SK-N-SH (cell line): ENCODE measurements at regions not wholly inside any gene's neighbourhood (a gene's known extent, or its start where the extent isn't known, plus 50 kb on each side); places are given as distances from the start of the nearest gene placed in this dataset.

ENCODE experiments used
- CTCF ChIA-PET: fragments of 300-600, 350-600 bp; formaldehyde crosslinking; extraction: SDS; loops from one replicate; lab custom pipeline; 2021; lab: Yijun Ruan, JAX
- POLR2A ChIA-PET: fragments of 350-600 bp; sonication (Branson Sonifier 250); formaldehyde crosslinking; extraction: SDS; loops from one replicate; lab custom pipeline; 2020; ENCODE audit warnings: antibody characterized with exemption, inconsistent platforms; lab: Yijun Ruan, JAX
- DNase-seq: peaks from one replicate; pipeline ENCODE4 v3.0.0; 2012
- H2AFZ ChIP-seq: fragments of 200-600 bp; sonication (generic); 2 replicates; pipeline ENCODE4 v1.8.1; 2016; ENCODE audit warnings: antibody characterized with exemption, mild to moderate bottlenecking, low read depth
- H3F3A ChIP-seq: fragments of 200-600 bp; sonication (generic); replicated peaks from 2 replicates; pipeline ENCODE3; 2016; ENCODE audit warnings: antibody characterized with exemption, mild to moderate bottlenecking; ENCODE audit not compliant: insufficient read depth
- H3K27ac ChIP-seq, 2 experiments: fragments of 200-500 bp in 1 of 2; fragments of 200-600 bp in 1 of 2; sonication (Bioruptor generic) in 1 of 2; sonication (generic), shearing (Covaris generic) in 1 of 2; 2 replicates each; pipeline versions ENCODE4 v1.5.1 to v1.6.1; 2014 to 2016; ENCODE audit warnings: low read depth in 2 of 2, inconsistent platforms in 1 of 2, low read length in 1 of 2, mild to moderate bottlenecking in 1 of 2, mixed read lengths in 1 of 2
- H3K27me3 ChIP-seq: fragments of 200-600 bp; sonication (generic), shearing (Covaris generic); 2 replicates; pipeline ENCODE4 v1.6.1; 2016; ENCODE audit warnings: mixed run types; ENCODE audit not compliant: insufficient read depth
- H3K36me3 ChIP-seq, 2 experiments: fragments of 200-500 bp in 1 of 2; fragments of 200-600 bp in 1 of 2; sonication (Bioruptor generic) in 1 of 2; sonication (generic) in 1 of 2; replicated peaks in 1 of 2; 2 replicates each; pipeline versions ENCODE3 to v1.5.1; 2014 to 2016; ENCODE audit warnings: low read length in 1 of 2, mild to moderate bottlenecking in 1 of 2; ENCODE audit not compliant: insufficient read depth in 2 of 2, control insufficient read depth in 1 of 2
- H3K4me1 ChIP-seq, 2 experiments: fragments of 200-500 bp in 1 of 2; fragments of 200-600 bp in 1 of 2; sonication (Bioruptor generic) in 1 of 2; sonication (generic), shearing (Covaris generic) in 1 of 2; 2 replicates each; pipeline versions ENCODE4 v1.5.1 to v1.6.1; 2014 to 2016; ENCODE audit warnings: low read depth in 1 of 2, low read length in 1 of 2, mixed run types in 1 of 2; ENCODE audit not compliant: insufficient read depth in 2 of 2, control insufficient read depth in 1 of 2
- H3K4me2 ChIP-seq: fragments of 200-600 bp; sonication (generic), shearing (Covaris generic); 2 replicates; pipeline ENCODE4 v1.6.1; 2017; ENCODE audit warnings: mixed run types
- H3K4me3 ChIP-seq, 2 experiments: fragments of 200-500 bp in 1 of 2; fragments of 200-600 bp in 1 of 2; sonication (Bioruptor generic) in 1 of 2; sonication (generic), shearing (Covaris generic) in 1 of 2; 2 replicates each; pipeline versions ENCODE4 v1.5.1 to v1.8.1; 2014 to 2016; ENCODE audit warnings: low read depth in 2 of 2, inconsistent platforms in 1 of 2, low read length in 1 of 2, mild to moderate bottlenecking in 1 of 2, mixed read lengths in 1 of 2, moderate library complexity in 1 of 2
- H3K79me2 ChIP-seq: fragments of 200-600 bp; sonication (generic); 2 replicates; pipeline ENCODE4 v1.8.1; 2017; ENCODE audit warnings: mild to moderate bottlenecking; ENCODE audit not compliant: insufficient read depth
- H3K9ac ChIP-seq: fragments of 200-600 bp; sonication (generic); 2 replicates; pipeline ENCODE4 v1.6.1; 2017; ENCODE audit warnings: mixed run types
- H3K9me2 ChIP-seq: fragments of 200-600 bp; sonication (generic); 2 replicates; pipeline ENCODE4 v1.6.1; 2017; ENCODE audit warnings: mixed run types
- H3K9me3 ChIP-seq: fragments of 200-600 bp; sonication (generic); 2 replicates; pipeline ENCODE4 v1.6.1; 2017; ENCODE audit warnings: mixed run types, mild to moderate bottlenecking, moderate library complexity
- H4K20me1 ChIP-seq: fragments of 200-600 bp; sonication (generic); 2 replicates; pipeline ENCODE4 v1.6.1; 2017; ENCODE audit warnings: mild to moderate bottlenecking, mixed run types; ENCODE audit not compliant: insufficient read depth
- CTCF ChIP-seq: fragments of 200-600 bp; sonication (generic); IDR thresholded peaks from 2 replicates; pipeline ENCODE4 v1.6.1; 2017; ENCODE audit warnings: antibody characterized with exemption, mild to moderate bottlenecking, moderate library complexity
- EZH2phosphoT487 ChIP-seq: fragments of 200-600 bp; sonication (generic); IDR thresholded peaks from 2 replicates; pipeline ENCODE4 v1.6.1; 2017; ENCODE audit warnings: low read depth, mixed run types, mild to moderate bottlenecking, antibody characterized with exemption, moderate library complexity, borderline replicate concordance
- FOSL2 ChIP-seq: IDR thresholded peaks from 2 replicates; pipeline ENCODE4 v1.4.0; 2012; ENCODE audit warnings: low read depth, mild to moderate bottlenecking, moderate library complexity, borderline replicate concordance
- FOXJ3 ChIP-seq: sonication (generic); formaldehyde crosslinking; IDR thresholded peaks from 2 replicates; pipeline ENCODE4 v1.5.1; 2020; ENCODE audit warnings: mild to moderate bottlenecking, missing genetic modification reagents
- IRF3 ChIP-seq: fragments of 150-350 bp; IDR thresholded peaks from 2 replicates; pipeline ENCODE4 v1.6.1; 2016; ENCODE audit warnings: mild to moderate bottlenecking, low read depth, low read length
- JUND ChIP-seq: IDR thresholded peaks from 2 replicates; pipeline ENCODE4 v1.4.0; 2012
- MEF2A ChIP-seq: IDR thresholded peaks from 2 replicates; pipeline ENCODE4 v1.4.0; 2012; ENCODE audit warnings: low read depth, borderline replicate concordance
- POLR2AphosphoS5 ChIP-seq: IDR thresholded peaks from 2 replicates; pipeline ENCODE4 v1.6.1; 2012; ENCODE audit warnings: low read depth, low read length
- REST ChIP-seq: IDR thresholded peaks from 2 replicates; pipeline ENCODE4 v1.6.1; 2012; ENCODE audit warnings: mild to moderate bottlenecking, low read depth, low read length, moderate library complexity
- RFX5 ChIP-seq: IDR thresholded peaks from 2 replicates; pipeline ENCODE4 v1.6.1; 2012; ENCODE audit warnings: mild to moderate bottlenecking, improper control_type of control experiment, low read length
- TAF1 ChIP-seq: IDR thresholded peaks from 2 replicates; pipeline ENCODE4 v1.6.1; 2012; ENCODE audit warnings: low read depth, mild to moderate bottlenecking, low read length, moderate library complexity, borderline replicate concordance
- TEAD4 ChIP-seq: IDR thresholded peaks from 2 replicates; pipeline ENCODE4 v1.4.0; 2012; ENCODE audit warnings: mild to moderate bottlenecking, borderline replicate concordance; ENCODE audit not compliant: insufficient read depth
- USF1 ChIP-seq: IDR thresholded peaks from 2 replicates; pipeline ENCODE4 v1.4.0; 2012; ENCODE audit warnings: low read depth, borderline replicate concordance
- USF2 ChIP-seq: fragments of 150-350 bp; IDR thresholded peaks from 2 replicates; pipeline ENCODE4 v1.6.1; 2017; ENCODE audit warnings: antibody characterized with exemption, low read length, low read depth, borderline replicate concordance
- WGBS: methylation state at CpG from one replicate; pipeline ENCODE4 v1.1.6; 2017; ENCODE audit warnings: low lambda C conversion rate; 5-methylcytosine and 5-hydroxymethylcytosine counted together

- ChIA-PET CTCF (no interaction called here), POLR2A (no interaction called here)
- Histone ChIP-seq H3F3A (no peaks in the 10 kb centered on the region), H3K4me3 (no peak overlapping the region), H3K79me2 (no peaks in the 10 kb centered on the region), H2AFZ (no peak overlapping the region), H3K36me3 (no peaks in the 10 kb centered on the region), H3K4me1 (no peaks in the 10 kb centered on the region), H3K9ac (no peak overlapping the region), H3K27me3 (no peaks in the 10 kb centered on the region), H3K27ac (no peak overlapping the region), H3K4me2 (no peak overlapping the region), H3K9me2 (no peaks in the 10 kb centered on the region), H4K20me1 (no peaks in the 10 kb centered on the region), H3K9me3 (no peaks in the 10 kb centered on the region; the same call in 1 of the 2 replicates)
- 12% methylated on average over 3 of the region's 3 CpGs for WGBS
- DNase-seq = no peak
- TF ChIP-seq TEAD4 = no peak
- no peak for TF ChIP-seq TAF1
- no peak for TF ChIP-seq FOXJ3 (CRISPR knock-in tag)
- TF ChIP-seq REST = no peak
- no peak for TF ChIP-seq POLR2AphosphoS5
- no peak for TF ChIP-seq IRF3
- no peak for TF ChIP-seq USF1
- TF ChIP-seq MEF2A = no peak
- TF ChIP-seq RFX5 = no peak
- TF ChIP-seq CTCF = no peak
- TF ChIP-seq USF2 = no peak
- TF ChIP-seq JUND = no peak
- no peak for TF ChIP-seq EZH2phosphoT487
- no peak for TF ChIP-seq FOSL2
These were observed 347.2 kb upstream of the MAF start for GRCh38 chr16:79947771-79948170.
